AG04450 (cell line): ENCODE measurements at regions not wholly inside any gene's neighbourhood (a gene's known extent, or its start where the extent isn't known, plus 50 kb on each side); places are given as distances from the start of the nearest gene placed in this dataset.

Experiments
- CTCF ChIA-PET: fragments of 300-600, 350-600 bp; formaldehyde crosslinking; extraction: SDS; loops from one replicate; lab custom pipeline; 2022; ENCODE audit warnings: antibody characterized with exemption, inconsistent platforms; lab: Charles Lee
- POLR2A ChIA-PET: fragments of 350-600 bp; formaldehyde crosslinking; extraction: SDS; loops from one replicate; lab custom pipeline; 2021; ENCODE audit warnings: antibody characterized with exemption, inconsistent platforms; lab: Yijun Ruan, JAX
- DNase-seq: peaks from one replicate; pipeline ENCODE4 v3.0.0-alpha.2; 2011; ENCODE audit warnings: low read depth, low spot score
- H3K27ac ChIP-seq: one replicate; pipeline ENCODE4 v1.5.1; 2012; ENCODE audit warnings: low read depth, low read length, control low read depth
- H3K27me3 ChIP-seq: one replicate; pipeline ENCODE4 v1.6.0; 2012; ENCODE audit warnings: low read length; ENCODE audit not compliant: control insufficient read depth, insufficient read depth
- H3K4me3 ChIP-seq: 2 replicates; pipeline ENCODE4 v1.5.1; 2011; ENCODE audit warnings: mild to moderate bottlenecking, low read depth, low read length, control low read depth
- H3K9me3 ChIP-seq: 2 replicates; pipeline ENCODE4 v1.5.1; 2012; ENCODE audit warnings: low read length; ENCODE audit not compliant: control insufficient read depth, insufficient read depth
- CTCF ChIP-seq: IDR thresholded peaks from 2 replicates; pipeline ENCODE4 v1.5.1; 2011; ENCODE audit warnings: low read depth, low read length, control low read depth, inconsistent platforms

- no peak for DNase-seq
- H3K4me3 ChIP-seq = no peak overlapping the region
- ChIA-PET POLR2A (no interaction called here), CTCF (no interaction called here)
- no peak for TF ChIP-seq CTCF
- no peaks in the 10 kb centered on the region for H3K27me3 ChIP-seq
- no peak overlapping the region for H3K27ac ChIP-seq
- no peaks in the 10 kb centered on the region for H3K9me3 ChIP-seq
Observed at GRCh38 chr2:206379886-206380285, 63.4 kb upstream of the ADAM23 start.

GRCh38 chr2:206381881-206382280 is 61.5 kb upstream of the ADAM23 start:
- Histone ChIP-seq H3K9me3 (no peaks in the 10 kb centered on the region), H3K27me3 (no peaks in the 10 kb centered on the region), H3K27ac (no peak overlapping the region), H3K4me3 (no peak overlapping the region)
- ChIA-PET CTCF (interaction anchor here (0.6 kb wide), 1 partner anchor 359 kb away, joined by 3 read pairs; no protein-coding TSS in a partner anchor), POLR2A (no interaction called here)
- DNase-seq = no peak
- no peak for TF ChIP-seq CTCF

- DNase-seq = no peak
- H3K27me3 ChIP-seq = no peaks in the 10 kb centered on the region
- CTCF ChIA-PET = no interaction called here
Observed at GRCh38 chr2:206383669-206384068, 59.7 kb upstream of the ADAM23 start.

GRCh38 chr2:206387808-206388207 is 55.5 kb upstream of the ADAM23 start:
- POLR2A ChIA-PET = no interaction called here
- Histone ChIP-seq H3K9me3 (no peaks in the 10 kb centered on the region), H3K4me3 (no peak overlapping the region), H3K27ac (no peak overlapping the region), H3K27me3 (no peaks in the 10 kb centered on the region)
- CTCF ChIA-PET = no interaction called here
- no peak for DNase-seq
- no peak for TF ChIP-seq CTCF

More at GRCh38 chr2:206383669-206384068, 59.7 kb upstream of the ADAM23 start:
- Histone ChIP-seq H3K9me3 (no peaks in the 10 kb centered on the region), H3K27ac (no peak overlapping the region), H3K4me3 (no peak overlapping the region)
- no peak for TF ChIP-seq CTCF
- POLR2A ChIA-PET = no interaction called here

GRCh38 chr2:206388698-206389097 is 54.6 kb upstream of the ADAM23 start:
- no peak for DNase-seq
- H3K27me3 ChIP-seq = no peaks in the 10 kb centered on the region
- H3K27ac ChIP-seq = no peak overlapping the region
- ChIA-PET CTCF (no interaction called here), POLR2A (no interaction called here)
- no peaks in the 10 kb centered on the region for H3K9me3 ChIP-seq
- no peak for TF ChIP-seq CTCF
- H3K4me3 ChIP-seq = no peak overlapping the region
